HG02970 (cell line): ENCODE measurements at regions not wholly inside any gene's neighbourhood (a gene's known extent, or its start where the extent isn't known, plus 50 kb on each side); places are given as distances from the start of the nearest gene placed in this dataset.

Experiments used
- ATAC-seq: cut with Tn5 transposase; IDR thresholded peaks from one replicate; pipeline ENCODE4 v1.9.1; 2021; ENCODE audit warnings: mild to moderate bottlenecking, moderate library complexity, moderate number of reproducible peaks; ENCODE audit not compliant: unreplicated experiment, low FRiP score

DNA sequence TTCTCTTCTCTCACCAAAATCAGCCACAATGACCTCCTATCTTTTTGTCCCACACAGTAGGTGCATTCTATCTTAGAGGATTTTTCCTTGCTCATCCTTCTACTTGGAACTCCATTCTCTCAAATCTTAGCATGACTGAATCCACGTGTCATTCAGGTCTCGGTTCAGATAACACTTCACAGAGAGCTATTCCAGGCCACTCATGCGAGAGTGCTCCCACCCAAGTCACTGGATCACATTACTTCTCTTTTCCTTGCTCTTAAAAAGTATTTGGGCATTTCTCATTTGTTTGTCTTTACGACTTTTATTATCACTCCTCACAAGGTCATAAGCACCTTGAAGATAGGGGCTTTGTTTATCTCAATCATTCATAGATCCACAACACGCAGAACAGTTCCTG lies 647.5 kb upstream of the TENM3 start:
- ATAC-seq = no peak

DNA sequence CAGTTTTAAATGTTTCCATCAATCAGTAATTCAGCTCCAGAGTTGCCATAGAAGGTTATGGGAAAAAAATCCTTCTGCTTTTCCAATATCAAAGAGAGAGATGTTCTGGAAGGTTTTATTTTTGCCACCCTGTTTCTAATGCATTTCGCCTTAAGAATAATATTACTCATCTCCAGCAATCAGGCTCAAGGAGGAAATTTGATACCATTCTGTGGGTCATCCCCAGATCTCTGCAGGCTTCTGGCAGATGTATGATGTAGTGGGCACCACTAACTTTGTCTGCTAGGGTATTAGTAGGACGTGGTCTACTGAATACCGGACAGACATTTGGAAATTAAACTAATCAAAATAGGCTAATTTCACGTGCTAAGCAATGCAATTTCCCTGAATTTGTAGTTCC lies 645.4 kb upstream of the TENM3 start:
- no peak for ATAC-seq

GRCh38 chr4:181599134-181599533 lies 644.1 kb upstream of the TENM3 start:
- ATAC-seq = no peak

GRCh38 chr4:181601103-181601502 lies 642.1 kb upstream of the TENM3 start:
- ATAC-seq = no peak

DNA sequence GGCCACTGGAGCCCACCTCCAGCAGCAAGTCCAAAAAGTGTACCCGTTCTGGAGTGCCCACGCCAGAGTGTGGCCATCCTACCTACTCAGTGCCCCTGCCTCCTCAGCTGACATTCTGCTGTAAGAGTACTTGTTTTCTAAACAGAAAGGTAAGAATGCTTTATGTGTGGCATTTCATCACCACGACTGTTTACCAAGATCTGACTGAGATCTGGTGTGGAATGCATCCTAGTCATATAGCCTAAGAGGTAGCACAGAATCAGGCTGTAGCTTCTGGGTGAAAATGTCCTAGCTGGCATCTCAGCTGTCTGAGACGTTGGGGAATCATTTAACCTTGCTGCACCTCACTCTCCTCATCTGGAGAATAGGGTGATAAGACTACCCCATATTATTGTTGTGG lies 638.7 kb upstream of the TENM3 start:
- no peak for ATAC-seq

GRCh38 chr4:181606300-181606699 lies 636.9 kb upstream of the TENM3 start:
- no peak for ATAC-seq

GRCh38 chr4:181608181-181608580 lies 635.0 kb upstream of the TENM3 start:
- ATAC-seq = no peak

GRCh38 chr4:181611033-181611711 lies 632.0 kb upstream of the TENM3 start:
- ATAC-seq = no peak

DNA sequence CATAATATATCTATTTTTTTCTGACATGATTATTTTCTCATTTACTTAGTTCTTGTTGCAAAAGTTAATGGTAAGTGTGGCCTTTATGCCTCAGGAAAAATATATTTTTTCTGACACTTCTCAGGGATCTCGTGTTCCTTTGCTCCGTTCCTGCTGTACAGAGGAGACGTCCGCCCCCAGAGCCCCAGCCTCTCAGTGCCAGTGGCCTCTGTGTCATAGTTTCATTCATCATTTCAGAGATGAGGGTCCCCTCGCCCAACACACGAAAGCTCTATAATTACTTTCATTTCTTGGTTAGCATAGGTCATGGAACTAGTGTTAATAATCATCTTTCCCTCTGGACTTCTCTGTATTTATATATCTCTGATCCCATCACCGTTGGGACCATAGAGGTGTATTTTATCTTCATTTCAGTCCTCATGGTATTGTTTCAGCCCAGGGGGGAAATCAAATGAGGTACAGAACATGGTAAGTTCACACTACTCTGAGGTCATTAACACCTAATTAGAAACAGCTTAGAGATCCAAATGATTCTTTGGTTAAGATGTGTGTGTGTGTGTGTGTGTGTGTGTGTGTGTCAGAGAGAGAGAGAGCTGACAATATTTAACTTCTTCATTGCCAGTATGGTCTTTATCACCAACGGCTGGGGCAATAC lies 631.1 kb upstream of the TENM3 start:
- ATAC-seq = no peak

DNA sequence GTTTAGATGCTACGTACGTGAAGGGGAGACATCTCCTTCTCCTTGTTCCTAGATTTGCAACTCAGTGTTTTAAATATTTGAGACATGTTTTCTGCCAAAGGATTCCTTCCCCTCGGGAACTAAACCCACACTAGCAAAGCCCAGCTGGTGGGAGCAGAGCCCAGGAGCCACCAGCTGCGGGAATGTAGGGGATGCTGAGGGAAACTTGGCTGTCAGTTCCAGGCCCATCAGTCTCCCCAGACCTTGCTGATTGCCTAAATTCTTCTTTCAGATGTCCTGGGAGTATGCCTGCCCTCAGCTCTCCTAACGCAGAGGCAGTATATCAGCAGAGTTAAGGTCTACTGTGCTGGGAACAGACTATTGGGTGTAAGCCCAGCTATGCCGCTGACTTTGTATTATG lies 630.0 kb upstream of the TENM3 start:
- ATAC-seq = no peak

- ATAC-seq = no peak
Measured at GRCh38 chr4:181618038-181618618, 625.1 kb upstream of the TENM3 start.

- ATAC-seq = no peak
Measured at GRCh38 chr4:181618896-181619295, 624.3 kb upstream of the TENM3 start.

DNA sequence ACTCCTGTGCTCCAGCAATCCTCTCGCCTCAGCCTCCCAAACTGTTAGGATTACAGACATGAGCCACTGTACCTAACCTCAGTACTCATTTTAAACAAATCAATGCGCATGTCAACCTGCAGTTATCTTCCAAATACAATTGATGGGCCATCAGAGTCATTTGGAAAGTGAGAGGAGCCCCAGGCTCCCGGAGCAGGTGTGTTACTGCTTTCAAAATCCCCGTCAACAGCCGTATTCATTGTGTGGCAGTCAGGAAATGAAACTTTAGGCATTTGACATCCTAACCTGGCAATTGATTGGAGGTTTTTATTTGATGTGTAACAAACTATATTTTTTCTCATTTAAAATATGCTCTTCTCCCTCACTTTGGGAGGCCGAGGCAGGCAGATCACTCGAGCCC lies 623.6 kb upstream of the TENM3 start:
- ATAC-seq = no peak

- no peak for ATAC-seq
Measured at GRCh38 chr4:181637186-181638105, 605.8 kb upstream of the TENM3 start.

DNA sequence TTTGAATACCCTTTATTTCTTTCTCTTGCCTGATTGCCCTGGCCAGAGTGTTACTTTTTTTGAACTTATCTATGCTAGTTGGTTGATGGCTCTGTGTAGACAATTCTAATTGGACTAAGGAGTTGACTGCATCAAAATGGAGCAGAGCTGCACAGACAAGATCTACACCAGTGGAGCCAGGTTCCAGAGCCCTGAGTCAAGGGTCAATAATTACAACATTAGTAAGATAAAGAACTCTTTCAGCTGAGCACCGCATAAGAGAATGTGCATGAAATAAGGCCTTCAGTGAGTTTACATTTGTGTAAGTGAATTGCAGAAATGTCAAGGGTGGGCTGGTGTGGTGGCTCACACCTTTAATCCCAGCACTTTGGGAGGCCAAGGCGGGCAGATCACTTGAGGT lies 599.7 kb upstream of the TENM3 start:
- ATAC-seq = no peak

GRCh38 chr4:181645489-181645888 lies 597.7 kb upstream of the TENM3 start:
- no peak for ATAC-seq

DNA sequence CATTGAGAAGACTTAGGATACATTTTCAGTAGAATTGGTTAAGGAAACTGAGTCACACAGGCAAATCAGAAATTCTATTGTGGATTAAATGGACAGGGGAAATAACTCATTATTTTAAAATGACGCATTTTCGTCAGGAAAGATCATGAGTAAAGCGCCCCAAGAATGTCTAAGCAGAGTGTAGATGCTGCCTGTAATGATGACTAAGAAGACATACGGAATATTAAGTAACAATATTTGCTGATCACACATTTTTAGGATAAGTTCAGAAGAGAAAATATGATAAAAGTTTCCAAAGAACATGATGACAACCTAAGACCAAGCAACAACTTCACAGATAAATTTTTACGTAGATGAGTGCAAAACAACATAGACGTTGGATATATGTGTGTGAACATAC lies 596.3 kb upstream of the TENM3 start:
- no peak for ATAC-seq

DNA sequence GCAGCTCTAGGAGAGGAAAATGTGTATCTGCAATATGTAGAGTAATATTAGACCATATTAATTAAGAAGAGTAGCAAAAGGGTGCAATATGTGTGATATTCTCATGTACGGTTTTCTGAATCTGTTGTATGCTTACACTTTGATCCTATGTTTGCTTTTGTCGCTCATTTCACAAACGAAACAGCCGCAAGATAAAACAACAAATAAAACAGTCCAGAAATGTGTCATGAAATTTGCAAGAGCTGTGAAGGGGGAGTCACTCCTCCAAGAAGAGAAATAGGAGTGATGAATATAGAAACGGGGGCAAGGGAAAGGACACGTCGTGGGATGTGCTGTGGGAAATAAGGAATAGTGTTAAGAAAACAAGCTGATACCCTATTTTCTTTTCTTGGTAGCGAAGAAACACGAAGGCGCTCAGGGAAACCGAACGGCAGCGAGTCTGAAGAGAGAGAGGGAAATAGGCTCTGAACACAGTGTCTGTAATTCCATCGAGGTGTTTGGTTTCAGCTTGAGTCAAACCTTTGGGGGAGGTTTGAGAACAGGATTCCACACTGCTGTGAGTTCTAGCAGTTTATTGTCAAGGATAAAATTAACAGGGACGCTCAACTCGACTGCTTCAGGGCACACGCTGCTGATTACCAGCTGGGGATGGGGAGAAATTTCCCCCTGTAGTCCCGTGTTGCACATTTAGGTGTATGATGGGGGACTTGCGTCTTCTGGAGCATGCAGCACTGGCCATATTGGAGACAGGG lies 595.6 kb upstream of the TENM3 start:
- no peak for ATAC-seq

DNA sequence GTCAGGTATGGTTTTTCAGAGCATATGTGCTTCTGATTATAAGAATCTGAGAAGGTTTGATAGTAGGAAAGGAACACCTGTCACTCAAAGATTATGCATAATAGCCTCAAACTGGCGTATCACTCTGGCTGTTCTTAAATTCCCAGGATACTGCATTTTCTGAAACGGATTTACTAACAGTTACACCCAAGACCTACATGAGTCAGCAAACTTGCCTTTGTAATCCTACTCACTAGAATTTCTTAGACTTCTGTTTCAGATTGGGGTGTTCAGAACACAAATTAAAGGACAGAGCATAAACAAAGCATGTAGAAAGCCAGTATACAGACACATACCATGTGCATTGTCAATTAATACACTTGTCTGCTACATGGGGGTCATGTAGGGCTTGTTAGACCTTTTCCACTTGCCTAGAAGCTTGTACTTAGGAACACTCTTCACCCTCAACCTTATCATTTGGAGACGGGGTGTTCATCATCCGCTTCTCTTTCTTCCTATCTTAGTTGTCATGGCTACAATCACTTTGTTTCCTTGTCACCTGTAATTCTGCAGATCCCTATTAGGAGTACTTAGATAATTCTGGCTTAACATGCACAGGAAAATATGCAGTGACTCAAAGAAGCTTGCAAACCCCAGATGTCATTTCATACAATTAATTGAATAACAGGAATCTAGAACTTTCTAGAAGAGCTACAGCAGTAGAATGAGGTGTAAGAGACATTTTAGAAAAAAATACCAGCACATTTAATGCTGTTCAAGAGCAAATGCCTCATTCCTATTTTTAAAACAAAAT lies 593.0 kb upstream of the TENM3 start:
- no peak for ATAC-seq

- ATAC-seq = no peak
Measured at GRCh38 chr4:181656748-181657147, 586.5 kb upstream of the TENM3 start.
